Upper lobe of right lung (tissue), 1 donor: ENCODE measurements at regions not wholly inside any gene's neighbourhood (a gene's known extent, or its start where the extent isn't known, plus 50 kb on each side); places are given as distances from the start of the nearest gene placed in this dataset.
"Not testable (repeated sequence)": the region's sequence is repeated elsewhere in the genome, so short reads cannot be mapped to it uniquely, and the experiment has no call there.

Experiments used
- ATAC-seq: fragments of 200-7000 bp; cut with Tn5 transposase; one replicate; pipeline ENCODE4 v1.9.1; 2020; ENCODE audit warnings: mild to moderate bottlenecking, moderate library complexity
- DNase-seq: peaks from one replicate; pipeline ENCODE4 v3.0.0-alpha.2; 2020
- H3K27ac ChIP-seq: fragments of 200-600 bp; one replicate; pipeline ENCODE4 v1.8.0; 2022
- H3K27me3 ChIP-seq: fragments of 200-600 bp; one replicate; pipeline ENCODE4 v1.8.0; 2022; ENCODE audit warnings: mild to moderate bottlenecking
- H3K36me3 ChIP-seq: fragments of 200-600 bp; one replicate; pipeline ENCODE4 v1.8.0; 2022
- H3K4me1 ChIP-seq: fragments of 200-600 bp; one replicate; pipeline ENCODE4 v1.8.0; 2022
- H3K4me3 ChIP-seq: fragments of 200-600 bp; one replicate; pipeline ENCODE4 v1.8.0; 2022; ENCODE audit warnings: mild to moderate bottlenecking
- H3K9me3 ChIP-seq: fragments of 200-600 bp; one replicate; pipeline ENCODE4 v1.8.0; 2022
- CTCF ChIP-seq: fragments of 200-600 bp; IDR thresholded peaks from one replicate; pipeline ENCODE4 v1.8.0; 2022; ENCODE audit warnings: antibody characterized with exemption
- intact Hi-C: fragments of 100-400 bp; cut with DNase I; formaldehyde crosslinking; loops from one replicate; pipeline ENCODE4 v1.11.0; 2022
- donor health status: DM: no; HTN: yes; CAD: no; lungs with severe emphysema.

DNA sequence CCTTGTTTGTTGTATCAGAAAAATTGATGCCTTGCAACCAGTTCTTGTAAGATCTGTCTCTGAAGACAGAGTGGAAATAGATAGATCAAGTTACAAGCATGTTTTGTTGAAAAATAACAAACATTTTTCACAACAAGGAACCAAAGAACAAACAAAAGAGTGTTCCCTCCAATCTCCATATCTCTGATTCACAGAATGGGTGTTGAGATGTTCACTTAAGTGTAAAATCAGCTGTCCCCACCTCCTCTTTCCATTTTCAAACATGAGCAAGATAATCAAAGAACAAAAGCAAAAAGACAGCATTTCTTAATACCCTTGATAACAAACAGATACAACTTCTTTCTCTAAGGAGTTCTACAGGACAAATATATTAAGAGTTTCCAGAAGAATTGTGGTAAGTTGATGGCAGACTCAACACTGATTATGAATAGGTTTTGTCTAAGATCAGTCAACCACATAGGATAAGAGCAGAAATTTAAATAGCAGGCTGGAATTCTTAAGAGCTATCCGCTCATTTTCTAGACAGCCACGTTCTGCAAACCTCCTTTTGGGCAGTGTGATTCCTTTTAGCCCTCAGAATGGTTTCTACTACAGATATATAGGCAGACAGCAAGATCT is 970.9 kb upstream of the AUTS2 start:
- ATAC-seq (no peak), DNase-seq (no peak)
- TF ChIP-seq CTCF: no peak
- intact Hi-C loops: no loop called here
- H3K36me3 ChIP-seq: no peaks in the 10 kb centered on the region
- H3K4me3 ChIP-seq: no peak overlapping the region
- no peaks in the 10 kb centered on the region for H3K9me3 ChIP-seq
- no peak overlapping the region for H3K27ac ChIP-seq
- no peaks in the 10 kb centered on the region for H3K27me3 ChIP-seq
- no peaks in the 10 kb centered on the region for H3K4me1 ChIP-seq

GRCh38 chr7:68630914-68631313 is 967.4 kb upstream of the AUTS2 start:
- intact Hi-C loops, DNase-seq, ATAC-seq, H3K27ac ChIP-seq, H3K4me1 ChIP-seq, H3K4me3 ChIP-seq, H3K27me3 ChIP-seq, H3K36me3 ChIP-seq, H3K9me3 ChIP-seq: not testable (repeated sequence)

DNA sequence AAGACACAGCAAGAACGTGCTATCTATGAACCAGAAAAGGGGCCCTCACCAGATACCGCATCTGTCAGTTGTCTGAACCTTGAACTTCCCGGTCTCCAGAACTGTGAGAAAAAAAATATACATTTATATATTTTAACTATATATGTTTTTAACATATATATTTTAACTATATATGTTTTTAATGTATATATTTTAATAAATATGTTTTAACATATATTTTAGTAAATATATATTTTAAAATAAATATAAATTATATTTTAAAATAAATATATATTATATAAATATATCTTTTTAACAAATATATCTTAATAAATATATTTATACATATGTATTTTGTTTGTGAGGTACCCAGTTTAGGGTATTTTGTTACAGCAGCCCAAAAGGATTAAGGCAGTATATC is 958.2 kb upstream of the AUTS2 start:
- DNase-seq (no peak), ATAC-seq (no peak)
- TF ChIP-seq CTCF: no peak
- H3K36me3 ChIP-seq: no peaks in the 10 kb centered on the region
- H3K27ac ChIP-seq: no peak overlapping the region
- H3K4me1 ChIP-seq: no peaks in the 10 kb centered on the region
- no peaks in the 10 kb centered on the region for H3K27me3 ChIP-seq
- no peak overlapping the region for H3K4me3 ChIP-seq
- intact Hi-C loops: no loop called here
- no peaks in the 10 kb centered on the region for H3K9me3 ChIP-seq

DNA sequence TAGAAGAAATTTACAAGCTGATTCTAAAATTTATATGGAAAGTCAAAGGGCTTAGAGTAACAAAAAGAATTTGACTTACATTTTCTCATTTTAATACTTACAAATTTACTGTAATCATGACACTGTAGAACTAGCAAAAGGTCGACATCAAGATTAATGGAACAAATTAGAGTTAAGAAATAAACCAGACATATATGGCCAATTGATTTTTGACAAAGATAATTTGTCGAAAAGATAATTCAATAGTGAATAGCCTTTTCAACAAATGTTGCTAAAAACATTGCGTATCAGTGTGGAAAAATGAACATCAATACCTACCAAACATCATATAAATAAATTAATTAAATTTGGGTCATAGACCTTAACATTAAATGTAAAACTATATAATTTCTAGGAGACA is 955.5 kb upstream of the AUTS2 start:
- no peak overlapping the region for H3K4me3 ChIP-seq
- intact Hi-C loops: no loop called here
- no peak overlapping the region for H3K27ac ChIP-seq
- no peaks in the 10 kb centered on the region for H3K27me3 ChIP-seq
- no peak for ATAC-seq
- no peaks in the 10 kb centered on the region for H3K36me3 ChIP-seq
- TF ChIP-seq CTCF: no peak
- no peaks in the 10 kb centered on the region for H3K9me3 ChIP-seq
- DNase-seq: no peak
- H3K4me1 ChIP-seq: no peaks in the 10 kb centered on the region

DNA sequence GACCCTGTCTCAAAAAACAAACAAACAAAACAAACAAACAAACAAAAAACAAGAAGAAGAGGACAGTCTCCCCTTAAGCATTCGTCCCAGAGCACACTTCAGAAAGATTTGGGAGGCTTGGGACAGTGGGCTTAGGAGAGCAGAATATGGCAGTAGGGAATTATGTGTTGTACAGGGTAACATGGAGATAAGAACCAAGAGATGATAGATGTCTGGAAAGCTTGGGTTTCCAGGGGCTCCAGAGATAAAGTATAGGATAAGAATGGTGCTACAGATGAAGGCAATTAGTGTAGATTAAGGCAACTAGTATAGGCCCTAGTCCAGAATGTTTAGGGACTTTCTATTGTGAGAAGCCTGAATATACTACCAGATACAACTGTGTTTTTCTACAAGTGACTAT is 934.9 kb upstream of the AUTS2 start:
- no peaks in the 10 kb centered on the region for H3K27me3 ChIP-seq
- intact Hi-C loops: no loop called here
- no peak for ATAC-seq

GRCh38 chr7:68671046-68671445 is 927.2 kb upstream of the AUTS2 start:
- no peak for TF ChIP-seq CTCF
- no peaks in the 10 kb centered on the region for H3K27me3 ChIP-seq
- H3K4me3 ChIP-seq: no peak overlapping the region
- intact Hi-C loops: no loop called here
- H3K36me3 ChIP-seq: no peaks in the 10 kb centered on the region
- no peak for ATAC-seq
- DNase-seq: no peak
- no peaks in the 10 kb centered on the region for H3K9me3 ChIP-seq
- H3K27ac ChIP-seq: no peak overlapping the region
- no peaks in the 10 kb centered on the region for H3K4me1 ChIP-seq

More for the DNA sequence above, 934.9 kb upstream of the AUTS2 start:
- H3K9me3 ChIP-seq: no peaks in the 10 kb centered on the region
- no peaks in the 10 kb centered on the region for H3K36me3 ChIP-seq
- no peak overlapping the region for H3K27ac ChIP-seq
- no peak for DNase-seq
- no peak overlapping the region for H3K4me3 ChIP-seq
- H3K4me1 ChIP-seq: no peaks in the 10 kb centered on the region
- no peak for TF ChIP-seq CTCF
